ENCODE measurements at regions not wholly inside any gene's neighbourhood (a gene's known extent, or its start where the extent isn't known, plus 50 kb on each side); places are given as distances from the start of the nearest gene placed in this dataset.

DNA sequence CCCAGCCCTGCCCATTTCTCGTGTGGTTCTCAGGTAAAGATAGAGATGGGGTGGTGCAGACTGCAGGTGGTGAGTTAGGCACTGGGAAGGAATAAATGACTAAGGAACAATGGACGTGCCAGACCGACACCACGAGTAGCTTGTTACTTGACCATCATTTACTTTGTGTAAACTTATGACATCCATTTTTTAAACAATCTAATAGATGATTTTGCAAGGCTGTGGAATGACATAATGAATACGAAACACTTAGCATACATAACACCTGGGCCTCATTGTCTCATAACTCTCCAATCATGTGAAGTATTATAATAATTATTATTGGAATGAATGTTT is 137.3 kb upstream of the CPEB2 start:
- Histone ChIP-seq H3K36me3 (ENCODE audit: control insufficient read depth, insufficient read depth, low read length) (no peaks in the 10 kb centered on the region), H3K4me3 (ENCODE audit: low read length) (no peak overlapping the region), H3K27ac (ENCODE audit: low read length) (no peak overlapping the region), H3K9me3 (ENCODE audit: control insufficient read depth, insufficient read depth, low read length) (no peaks in the 10 kb centered on the region), H3K27me3 (ENCODE audit: control insufficient read depth, insufficient read depth, low read length) (no peaks in the 10 kb centered on the region), H3K4me1 (ENCODE audit: control insufficient read depth, insufficient read depth, low read length) (no peaks in the 10 kb centered on the region)
- peaks cover 0 to 18% of the 10 kb centered on the region in 2 donors for H3K4me1 Mint-ChIP-seq
- H3K9me3 Mint-ChIP-seq, result no peaks in the 10 kb centered on the region
- H3K27ac Mint-ChIP-seq, result no peak overlapping the region
- TF ChIP-seq, protein P1, sequence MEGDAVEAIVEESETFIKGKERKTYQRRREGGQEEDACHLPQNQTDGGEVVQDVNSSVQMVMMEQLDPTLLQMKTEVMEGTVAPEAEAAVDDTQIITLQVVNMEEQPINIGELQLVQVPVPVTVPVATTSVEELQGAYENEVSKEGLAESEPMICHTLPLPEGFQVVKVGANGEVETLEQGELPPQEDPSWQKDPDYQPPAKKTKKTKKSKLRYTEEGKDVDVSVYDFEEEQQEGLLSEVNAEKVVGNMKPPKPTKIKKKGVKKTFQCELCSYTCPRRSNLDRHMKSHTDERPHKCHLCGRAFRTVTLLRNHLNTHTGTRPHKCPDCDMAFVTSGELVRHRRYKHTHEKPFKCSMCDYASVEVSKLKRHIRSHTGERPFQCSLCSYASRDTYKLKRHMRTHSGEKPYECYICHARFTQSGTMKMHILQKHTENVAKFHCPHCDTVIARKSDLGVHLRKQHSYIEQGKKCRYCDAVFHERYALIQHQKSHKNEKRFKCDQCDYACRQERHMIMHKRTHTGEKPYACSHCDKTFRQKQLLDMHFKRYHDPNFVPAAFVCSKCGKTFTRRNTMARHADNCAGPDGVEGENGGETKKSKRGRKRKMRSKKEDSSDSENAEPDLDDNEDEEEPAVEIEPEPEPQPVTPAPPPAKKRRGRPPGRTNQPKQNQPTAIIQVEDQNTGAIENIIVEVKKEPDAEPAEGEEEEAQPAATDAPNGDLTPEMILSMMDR (IDR thresholded peaks at IDR 0.05), result no peak
- 83% methylated on average over 4 of the region's 5 CpGs for WGBS (ENCODE audit: insufficient coverage)
- intact Hi-C loops (cut with micrococcal nuclease), result no loop called here
- no peaks in the 10 kb centered on the region for H3K36me3 Mint-ChIP-seq
- DNase-seq (no peak), ATAC-seq (no peak)
- no peak overlapping the region for H3K4me3 Mint-ChIP-seq
- peaks cover 3 to 10% of the 10 kb centered on the region in 2 donors for H3K27me3 Mint-ChIP-seq (ENCODE audit: low read depth in 2 of 2)

DNA sequence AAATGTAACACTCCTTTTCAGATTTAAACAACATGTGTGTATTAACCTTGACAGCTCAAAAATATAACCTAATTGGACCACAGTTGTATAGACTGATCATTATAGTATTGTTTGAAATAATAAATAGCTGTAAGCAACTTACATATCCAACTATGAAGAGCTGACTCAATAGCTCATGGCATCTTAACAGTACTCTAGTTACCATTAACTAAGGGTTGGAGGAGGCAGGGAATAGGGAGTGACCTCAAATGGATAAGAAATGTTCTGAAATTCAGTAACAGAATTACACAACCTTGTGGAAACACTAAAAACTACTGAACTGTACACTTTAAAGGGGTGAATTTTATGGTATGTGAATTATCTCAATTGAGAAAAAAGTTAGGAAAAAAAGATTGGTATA is 136.5 kb upstream of the CPEB2 start:
- Histone ChIP-seq H3K9me3 (ENCODE audit: control insufficient read depth, insufficient read depth, low read length) (no peaks in the 10 kb centered on the region), H3K4me1 (ENCODE audit: control insufficient read depth, insufficient read depth, low read length) (no peaks in the 10 kb centered on the region), H3K4me3 (ENCODE audit: low read length) (no peak overlapping the region), H3K36me3 (ENCODE audit: control insufficient read depth, insufficient read depth, low read length) (no peaks in the 10 kb centered on the region), H3K27ac (ENCODE audit: low read length) (no peak overlapping the region), H3K27me3 (ENCODE audit: control insufficient read depth, insufficient read depth, low read length) (no peaks in the 10 kb centered on the region)
- no peak for DNase-seq
- no peaks in the 10 kb centered on the region for H3K9me3 Mint-ChIP-seq
- H3K27me3 Mint-ChIP-seq (ENCODE audit: low read depth in 2 of 2), result peaks cover 3 to 10% of the 10 kb centered on the region in 2 donors
- no peak overlapping the region for H3K4me3 Mint-ChIP-seq
- intact Hi-C loops (cut with micrococcal nuclease), result no loop called here
- H3K36me3 Mint-ChIP-seq, result no peaks in the 10 kb centered on the region
- no peak for ATAC-seq
- H3K27ac Mint-ChIP-seq, result no peak overlapping the region
- TF ChIP-seq, protein P1 (IDR thresholded peaks at IDR 0.05), result no peak
- H3K4me1 Mint-ChIP-seq, result peaks cover 0 to 18% of the 10 kb centered on the region in 2 donors

DNA sequence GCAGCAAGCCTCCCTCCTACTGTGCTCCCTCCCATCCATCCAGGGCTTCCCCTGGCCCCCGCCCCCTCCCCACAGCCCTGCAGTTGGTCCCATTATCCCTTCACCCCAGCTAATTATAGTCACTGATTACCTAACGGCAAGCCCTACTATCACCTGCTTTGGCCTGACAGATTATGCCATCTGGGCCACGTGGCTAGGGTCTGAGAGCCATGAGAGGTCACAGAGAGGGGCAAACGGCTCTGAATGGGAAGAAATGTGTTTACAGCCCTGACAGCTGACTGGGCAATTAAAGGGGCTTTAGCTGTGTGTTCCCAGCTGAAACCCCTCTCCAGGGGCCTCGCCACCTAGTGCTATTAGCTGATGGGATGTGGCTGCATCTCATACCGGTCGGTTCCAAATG is 134.4 kb upstream of the CPEB2 start:
- H3K36me3 ChIP-seq (ENCODE audit: control insufficient read depth, insufficient read depth, low read length), result no peaks in the 10 kb centered on the region
- Mint-ChIP-seq H3K36me3 (no peaks in the 10 kb centered on the region), H3K9me3 (no peaks in the 10 kb centered on the region), H3K27ac (no peak overlapping the region), H3K27me3 (ENCODE audit: low read depth in 2 of 2) (peaks cover 3 to 10% of the 10 kb centered on the region in 2 donors), H3K4me3 (no peak overlapping the region), H3K4me1 (peaks cover 3 to 25% of the 10 kb centered on the region in 2 donors)
- H3K27ac ChIP-seq (ENCODE audit: low read length), result no peak overlapping the region
- H3K4me1 ChIP-seq (ENCODE audit: control insufficient read depth, insufficient read depth, low read length), result no peaks in the 10 kb centered on the region
- no peak overlapping the region for H3K4me3 ChIP-seq (ENCODE audit: low read length)
- ATAC-seq, result no peak
- no peaks in the 10 kb centered on the region for H3K9me3 ChIP-seq (ENCODE audit: control insufficient read depth, insufficient read depth, low read length)
- TF ChIP-seq, protein P1 (IDR thresholded peaks at IDR 0.05), result no peak
- 88% methylated on average over 7 of the region's 7 CpGs for WGBS (ENCODE audit: insufficient coverage)
- DNase-seq, result no peak
- intact Hi-C loops (cut with micrococcal nuclease), result no loop called here
- no peaks in the 10 kb centered on the region for H3K27me3 ChIP-seq (ENCODE audit: control insufficient read depth, insufficient read depth, low read length)

All from natural killer cell (primary cell).